HCT116 (cell line): ENCODE measurements at regions not wholly inside any gene's neighbourhood (a gene's known extent, or its start where the extent isn't known, plus 50 kb on each side); places are given as distances from the start of the nearest gene placed in this dataset.

ENCODE experiments used
- ATAC-seq: fragments of 200-7000 bp; cut with Tn5 transposase; 2 replicates; pipeline ENCODE4 v1.9.1; 2020; ENCODE audit warnings: mild to moderate bottlenecking, moderate library complexity
- BruUV-seq: library from RNA; stranded (reverse); fragments of 400-500 nt; replicated peaks from 2 replicates; lab custom pipeline; 2021; lab: Mats Ljungman, UMichigan
- CTCF ChIA-PET: fragments of 300-600 bp; sonication (Branson Sonifier 250); formaldehyde crosslinking; loops from one replicate; lab custom pipeline; 2021; ENCODE audit warnings: antibody characterized with exemption; lab: Charles Lee
- POLR2A ChIA-PET: fragments of 300-600, 350-600 bp; sonication (Branson Sonifier 250); formaldehyde crosslinking; loops from one replicate; lab custom pipeline; 2021; ENCODE audit warnings: antibody characterized with exemption; lab: Charles Lee
- RAD21 ChIA-PET, 2 experiments: fragments of 300-600 bp; sonication (Branson Sonifier 250); formaldehyde crosslinking; loops; one replicate each; lab custom pipeline; 2023; ENCODE audit warnings: low total read pairs in 2 of 2; ENCODE audit not compliant: uncharacterized antibody in 2 of 2, unreplicated experiment in 2 of 2, low non-redundant PET in 1 of 2; lab: Charles Lee
- DNase-seq: peaks from one replicate; pipeline ENCODE4 v3.0.0-alpha.2; 2010; ENCODE audit warnings: low read depth, low spot score
- H2AFZ ChIP-seq: fragments of 200-600 bp; shearing (Covaris generic), sonication (generic); 2 replicates; pipeline ENCODE4 v1.6.1; 2017; ENCODE audit warnings: low read depth, mixed run types, mixed read lengths, antibody characterized with exemption, low read length; ENCODE audit not compliant: poor library complexity, severe bottlenecking
- H3K27ac ChIP-seq: 2 replicates; pipeline ENCODE4 v1.5.1; 2012; ENCODE audit warnings: low read depth, low read length
- H3K27me3 ChIP-seq: fragments of 200-600 bp; sonication (generic); 2 replicates; pipeline ENCODE4 v1.6.1; 2016; ENCODE audit warnings: mixed run types, low read length, mixed read lengths; ENCODE audit not compliant: insufficient read depth
- H3K36me3 ChIP-seq, 2 experiments: fragments of 200-500 bp in 1 of 2; fragments of 200-600 bp in 1 of 2; sonication (Bioruptor generic) in 1 of 2; sonication (generic) in 1 of 2; 2 replicates each; pipeline versions ENCODE4 v1.5.1 to v1.6.1; 2014 to 2016; ENCODE audit warnings: low read length in 2 of 2, inconsistent platforms in 1 of 2, mixed read lengths in 1 of 2, mixed run types in 1 of 2; ENCODE audit not compliant: insufficient read depth in 2 of 2, control insufficient read depth in 1 of 2
- H3K4me1 ChIP-seq, 2 experiments: fragments of 200-600 bp in 1 of 2; sonication (generic) in 1 of 2; 2 replicates each; pipeline versions ENCODE4 v1.5.1 to v1.6.1; 2012 to 2017; ENCODE audit warnings: low read length in 2 of 2, inconsistent platforms in 1 of 2, mild to moderate bottlenecking in 1 of 2, mixed read lengths in 1 of 2, mixed run types in 1 of 2, moderate library complexity in 1 of 2; ENCODE audit not compliant: insufficient read depth in 2 of 2, control insufficient read depth in 1 of 2
- H3K4me2 ChIP-seq: fragments of 200-600 bp; sonication (generic); 2 replicates; pipeline ENCODE4 v1.6.1; 2017; ENCODE audit warnings: mixed run types, low read length, mixed read lengths
- H3K4me3 ChIP-seq, 2 experiments: fragments of 200-600 bp in 1 of 2; sonication (generic) in 1 of 2; replicated peaks in 1 of 2; 2 replicates each; pipeline ENCODE4 v1.5.1; 2011 to 2016; ENCODE audit warnings: low read length in 2 of 2, control low read depth in 1 of 2, low read depth in 1 of 2, mild to moderate bottlenecking in 1 of 2, mixed read lengths in 1 of 2, mixed run types in 1 of 2
- H3K79me2 ChIP-seq: fragments of 200-600 bp; sonication (generic); 2 replicates; pipeline ENCODE4 v1.6.1; 2017; ENCODE audit warnings: mild to moderate bottlenecking, mixed run types, low read length, moderate library complexity, mixed read lengths; ENCODE audit not compliant: insufficient read depth
- H3K9ac ChIP-seq: fragments of 200-600 bp; sonication (generic); 2 replicates; pipeline ENCODE4 v1.6.1; 2016; ENCODE audit warnings: low read length, mixed read lengths
- H3K9me2 ChIP-seq: fragments of 200-600 bp; sonication (generic), shearing (Covaris generic); 2 replicates; pipeline ENCODE4 v1.6.1; 2017; ENCODE audit warnings: mixed run types, mild to moderate bottlenecking, moderate library complexity; ENCODE audit not compliant: insufficient read depth
- H3K9me3 ChIP-seq, 2 experiments: fragments of 200-500 bp in 1 of 2; fragments of 200-600 bp in 1 of 2; sonication (Bioruptor generic) in 1 of 2; sonication (generic) in 1 of 2; 2 replicates each; pipeline ENCODE4 v1.6.1; 2014 to 2017; ENCODE audit warnings: low read length in 2 of 2, mixed read lengths in 2 of 2, inconsistent platforms in 1 of 2, low read depth in 1 of 2, mild to moderate bottlenecking in 1 of 2, mixed run types in 1 of 2, moderate library complexity in 1 of 2; ENCODE audit not compliant: control insufficient read depth in 1 of 2, insufficient read depth in 1 of 2
- H4K20me1 ChIP-seq: fragments of 200-600 bp; sonication (generic), shearing (Covaris generic); 2 replicates; pipeline ENCODE4 v1.6.1; 2017; ENCODE audit warnings: mixed run types, mild to moderate bottlenecking, moderate library complexity; ENCODE audit not compliant: insufficient read depth
- ATF3 ChIP-seq: IDR thresholded peaks from 2 replicates; pipeline ENCODE4 v1.6.1; 2012
- CBX3 ChIP-seq: IDR thresholded peaks from 2 replicates; pipeline ENCODE4 v1.6.1; 2012; ENCODE audit warnings: low read depth
- CEBPB ChIP-seq: IDR thresholded peaks from 2 replicates; pipeline ENCODE4 v1.6.1; 2012; ENCODE audit warnings: low read depth
- CTCF ChIP-seq, 3 experiments: fragments of 200-600 bp in 1 of 3; sonication (generic) in 1 of 3; IDR thresholded peaks in 2 of 3; conservative IDR thresholded peaks in 1 of 3; 2 replicates each; pipeline ENCODE4 v1.5.1; 2012 to 2017; ENCODE audit warnings: low read depth in 2 of 3, low read length in 2 of 3, antibody characterized with exemption in 1 of 3, borderline replicate concordance in 1 of 3, control low read depth in 1 of 3, mild to moderate bottlenecking in 1 of 3, mixed read lengths in 1 of 3, mixed run types in 1 of 3, moderate library complexity in 1 of 3; ENCODE audit not compliant: insufficient read depth in 1 of 3
- EZH2 ChIP-seq: fragments of 200-600 bp; sonication (generic); IDR thresholded peaks from 2 replicates; pipeline ENCODE4 v1.6.1; 2017; ENCODE audit warnings: antibody characterized with exemption, mixed run types
- JUND ChIP-seq: IDR thresholded peaks from 2 replicates; pipeline ENCODE4 v1.6.1; 2012
- MAX ChIP-seq: IDR thresholded peaks from 2 replicates; pipeline ENCODE4 v1.6.1; 2012
- POLR2AphosphoS5 ChIP-seq: IDR thresholded peaks from 2 replicates; pipeline ENCODE4 v1.6.1; 2011; ENCODE audit warnings: mild to moderate bottlenecking, low read depth, low read length, moderate library complexity
- RAD21 ChIP-seq: IDR thresholded peaks from 2 replicates; pipeline ENCODE4 v1.6.1; 2012; ENCODE audit warnings: low read depth, mild to moderate bottlenecking
- SIN3A ChIP-seq: IDR thresholded peaks from 2 replicates; pipeline ENCODE4 v1.6.1; 2012; ENCODE audit warnings: low read depth
- SRF ChIP-seq: IDR thresholded peaks from 2 replicates; pipeline ENCODE4 v1.6.1; 2012; ENCODE audit warnings: low read depth
- TCF7L2 ChIP-seq: IDR thresholded peaks from 2 replicates; pipeline ENCODE4 v1.7.0; 2011; ENCODE audit warnings: borderline replicate concordance, inconsistent platforms; ENCODE audit not compliant: insufficient read depth, insufficient read length; ENCODE audit errors: extremely low read depth
- ZNF274 ChIP-seq: fragments of 200-500 bp; sonication (Bioruptor generic); IDR thresholded peaks from 2 replicates; pipeline ENCODE4 v1.6.1; 2014; ENCODE audit warnings: mild to moderate bottlenecking, low read depth, low read length, inconsistent platforms
- intact Hi-C: fragments of 100-400 bp; cut with micrococcal nuclease; formaldehyde crosslinking; loops from 2 replicates; pipeline ENCODE4 v1.10.0; 2022

DNA sequence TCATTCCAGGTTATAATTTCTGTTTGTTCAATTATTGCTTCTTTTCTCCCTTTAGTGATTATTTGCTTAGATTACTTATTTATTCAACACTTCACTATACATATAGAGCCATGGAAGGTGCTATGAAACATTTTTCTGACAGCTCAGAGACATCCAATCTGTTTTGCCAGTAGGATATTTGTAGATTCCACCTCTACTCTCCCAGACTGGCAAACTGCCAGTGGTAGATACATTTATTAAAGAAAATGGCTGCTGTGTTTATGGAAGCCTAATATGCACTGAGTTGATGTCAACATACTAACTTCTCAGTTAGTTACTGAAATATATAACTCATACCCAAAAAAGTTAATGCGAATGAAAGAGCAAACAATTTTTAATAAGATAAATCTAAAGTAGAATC, 348.6 kb downstream of the TRAM1L1 start (continued):
- TF ChIP-seq MAX (no peak), ATF3 (no peak)

DNA sequence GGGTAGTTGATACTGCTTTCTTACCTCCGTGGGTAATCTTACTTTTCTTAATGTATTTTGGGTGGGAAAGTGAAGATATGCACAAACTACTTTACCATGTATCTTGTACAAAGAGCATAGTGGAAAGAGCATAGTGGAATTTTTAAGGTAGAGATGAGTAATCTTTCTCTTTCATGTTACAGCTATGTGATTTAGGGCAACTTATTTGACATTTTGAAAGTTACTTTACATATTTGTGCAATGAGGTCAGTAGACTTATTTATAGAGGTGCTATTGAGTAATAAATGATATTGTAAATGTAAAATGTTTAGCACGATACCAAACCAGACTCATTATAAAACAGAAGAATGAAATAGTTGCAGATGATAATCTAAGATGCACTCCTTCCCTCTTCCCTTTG, 351.2 kb downstream of the TRAM1L1 start:
- H3K9me2 ChIP-seq, result no peaks in the 10 kb centered on the region
- TF ChIP-seq MAX (no peak), RAD21 (no peak)
- no peaks in the 10 kb centered on the region for H3K9me3 ChIP-seq
- no peak overlapping the region for H3K4me2 ChIP-seq
- H3K4me1 ChIP-seq, result no peaks in the 10 kb centered on the region
- no peak overlapping the region for H3K27ac ChIP-seq
- no peaks in the 10 kb centered on the region for H3K27me3 ChIP-seq
- H3K9ac ChIP-seq, result no peak overlapping the region
- no peak for DNase-seq
- no peaks in the 10 kb centered on the region for H4K20me1 ChIP-seq
- BruUV-seq, result no TSS peak
- ChIA-PET RAD21 (no interaction called here), CTCF (no interaction called here), POLR2A (no interaction called here)
- no peak overlapping the region for H3K4me3 ChIP-seq
- ATAC-seq, result no peak
- H2AFZ ChIP-seq, result no peak overlapping the region
- intact Hi-C loops, result no loop called here
- H3K36me3 ChIP-seq, result no peaks in the 10 kb centered on the region
- no peaks in the 10 kb centered on the region for H3K79me2 ChIP-seq

DNA sequence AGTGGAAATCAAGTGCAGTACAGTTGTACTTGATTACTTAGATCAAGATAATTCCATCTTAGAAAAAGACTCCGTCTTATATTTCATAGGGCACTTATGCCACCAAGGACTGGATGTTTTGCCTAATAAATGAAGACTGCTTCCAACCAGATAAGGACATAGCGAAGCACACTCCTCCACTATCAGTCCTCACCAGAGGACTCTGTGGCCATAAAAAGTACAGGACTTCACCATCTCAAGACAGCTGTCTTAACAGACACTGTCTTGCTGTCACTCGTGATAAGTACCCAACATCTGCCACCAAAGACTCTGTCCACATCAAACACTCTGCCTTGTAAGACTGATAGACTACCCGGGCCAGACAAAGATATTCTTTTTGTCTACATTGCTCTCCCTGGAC, 352.0 kb downstream of the TRAM1L1 start:
- no peak for DNase-seq
- H2AFZ ChIP-seq, result no peak overlapping the region
- no TSS peak for BruUV-seq
- ChIA-PET POLR2A (no interaction called here), CTCF (no interaction called here), RAD21 (no interaction called here)
- no peak overlapping the region for H3K4me2 ChIP-seq
- H3K79me2 ChIP-seq, result no peaks in the 10 kb centered on the region
- ATAC-seq, result no peak
- intact Hi-C loops, result no loop called here
- H3K27ac ChIP-seq, result no peak overlapping the region
- H4K20me1 ChIP-seq, result no peaks in the 10 kb centered on the region
- H3K4me3 ChIP-seq, result no peak overlapping the region
- TF ChIP-seq ZNF274 (no peak), ATF3 (no peak), CBX3 (no peak), POLR2AphosphoS5 (no peak), CEBPB (no peak), RAD21 (no peak), SRF (no peak), CTCF (IDR thresholded peaks at IDR 0.05 in 2 of 3, conservative IDR thresholded peaks at IDR 0.05 in 1 of 3; ENCODE audit: borderline replicate concordance in 1 of 3, insufficient read depth in 1 of 3, low read depth in 2 of 3, low read length in 2 of 3) (no peak), EZH2 (no peak), SIN3A (no peak), TCF7L2 (no peak), JUND (no peak)
- no peaks in the 10 kb centered on the region for H3K36me3 ChIP-seq
- H3K27me3 ChIP-seq, result no peaks in the 10 kb centered on the region
- no peaks in the 10 kb centered on the region for H3K4me1 ChIP-seq
- H3K9ac ChIP-seq, result no peak overlapping the region
- no peaks in the 10 kb centered on the region for H3K9me3 ChIP-seq
- no peaks in the 10 kb centered on the region for H3K9me2 ChIP-seq
